SK-N-DZ (cell line): ENCODE measurements at regions not wholly inside any gene's neighbourhood (a gene's known extent, or its start where the extent isn't known, plus 50 kb on each side); places are given as distances from the start of the nearest gene placed in this dataset.
A peak's percentile ranks its signal among the peaks of the same experiment; 100 is the strongest.

Source experiments
- DNase-seq: peaks from one replicate; pipeline ENCODE4 v3.0.0-alpha.2; 2015; ENCODE audit warnings: low spot score

DNA sequence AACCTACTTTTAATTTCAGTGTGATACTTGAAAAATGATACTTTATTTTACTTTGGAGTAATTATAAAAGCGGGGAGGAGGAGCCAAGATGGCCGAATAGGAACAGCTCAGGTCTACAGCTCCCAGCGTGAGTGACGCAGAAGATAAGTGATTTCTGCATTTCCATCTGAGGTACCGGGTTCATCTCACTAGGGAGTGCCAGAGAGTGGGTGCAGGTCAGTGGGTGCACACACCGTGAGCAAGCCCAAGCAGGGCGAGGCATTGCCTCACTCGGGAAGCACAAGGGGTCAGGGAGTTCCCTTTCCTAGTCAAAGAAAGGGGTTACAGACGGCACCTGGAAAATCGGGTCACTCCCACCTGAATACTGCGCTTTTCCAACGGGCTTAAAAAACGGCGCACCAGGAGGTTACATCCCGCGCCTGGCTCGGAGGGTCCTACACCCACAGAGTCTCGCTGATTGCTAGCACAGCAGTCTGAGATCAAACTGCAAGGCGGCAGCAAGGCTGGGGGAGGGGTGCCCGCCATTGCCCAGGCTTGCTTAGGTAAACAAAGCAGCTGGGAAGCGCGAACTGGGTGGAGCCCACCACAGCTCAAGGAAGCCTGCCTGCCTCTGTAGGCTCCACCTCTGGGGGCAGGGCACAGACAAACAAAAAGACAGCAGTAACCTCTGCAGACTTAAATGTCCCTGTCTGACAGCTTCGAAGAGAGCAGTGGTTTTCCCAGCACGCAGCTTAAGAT, 640.3 kb downstream of the EPHA3 start:
- DNase-seq: peak; percentile 6

- no peak for DNase-seq
These were observed 655.0 kb downstream of the EPHA3 start for GRCh38 chr3:89762405-89762804.

DNA sequence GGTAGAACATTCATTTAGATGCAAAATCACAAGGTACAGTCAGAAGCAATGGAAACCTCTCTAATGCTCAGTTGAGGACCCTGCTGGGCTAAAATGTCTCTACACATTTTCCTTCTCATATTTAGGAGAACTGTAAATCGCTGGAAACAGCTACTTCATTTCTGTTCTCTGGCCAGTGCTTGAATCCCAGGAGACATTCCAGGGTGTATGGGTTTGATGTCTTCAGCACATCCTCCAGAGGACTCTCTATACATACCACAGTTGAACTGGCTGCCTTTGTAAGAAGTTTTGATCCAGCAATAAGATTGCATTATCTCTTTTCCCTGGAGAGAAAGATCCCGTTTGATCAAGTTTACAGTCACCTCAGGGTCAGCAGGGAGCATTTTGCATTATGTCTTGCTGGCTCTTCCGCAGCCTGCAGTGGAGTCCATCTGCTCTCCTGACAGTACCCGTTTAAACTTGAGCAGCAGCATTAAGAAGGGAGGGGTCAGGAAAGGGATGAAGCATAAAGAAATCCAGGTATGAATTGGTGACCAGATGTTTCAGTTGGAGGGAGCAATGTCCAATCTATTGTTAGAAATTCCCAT, 676.0 kb downstream of the EPHA3 start:
- no peak for DNase-seq

GRCh38 chr3:89787485-89787884, 680.1 kb downstream of the EPHA3 start:
- no peak for DNase-seq

DNA sequence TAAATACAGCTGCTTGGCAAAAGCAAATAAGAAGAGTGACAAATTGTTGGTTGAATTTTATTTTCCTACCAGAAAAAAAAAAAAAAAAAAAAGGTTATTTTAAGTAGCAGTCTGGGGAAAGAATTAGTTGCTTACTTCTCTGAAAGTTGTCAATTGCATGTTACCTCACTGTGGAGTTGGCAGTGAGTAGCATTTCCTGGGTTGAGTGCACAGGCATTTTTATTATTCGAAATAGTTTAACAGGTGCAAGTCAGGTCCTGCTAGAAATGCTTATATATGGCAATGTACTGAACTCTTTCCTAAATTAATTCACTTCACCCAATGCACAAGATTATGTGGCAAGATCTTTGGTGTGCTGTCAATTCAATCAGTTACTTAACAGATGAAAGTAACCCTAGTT, 680.6 kb downstream of the EPHA3 start:
- no peak for DNase-seq

DNA sequence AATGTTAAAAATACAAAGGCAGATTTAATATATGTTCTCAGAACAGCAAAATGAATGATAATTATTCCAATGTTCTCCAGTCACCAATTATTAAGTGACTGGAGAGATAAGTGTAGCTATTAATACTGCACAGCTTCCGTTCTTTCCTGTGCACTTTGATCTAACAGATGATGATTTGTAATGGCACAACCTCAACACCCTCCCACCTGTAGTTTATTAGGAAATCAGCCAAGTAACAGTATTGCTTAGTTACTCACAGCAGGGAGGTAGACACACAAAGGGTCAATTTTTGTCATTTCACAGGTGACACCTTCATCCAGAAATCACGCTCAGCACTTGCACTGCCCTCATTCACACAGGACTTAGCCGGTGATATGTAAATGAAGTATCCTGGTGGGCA, 688.1 kb downstream of the EPHA3 start:
- DNase-seq: no peak

DNA sequence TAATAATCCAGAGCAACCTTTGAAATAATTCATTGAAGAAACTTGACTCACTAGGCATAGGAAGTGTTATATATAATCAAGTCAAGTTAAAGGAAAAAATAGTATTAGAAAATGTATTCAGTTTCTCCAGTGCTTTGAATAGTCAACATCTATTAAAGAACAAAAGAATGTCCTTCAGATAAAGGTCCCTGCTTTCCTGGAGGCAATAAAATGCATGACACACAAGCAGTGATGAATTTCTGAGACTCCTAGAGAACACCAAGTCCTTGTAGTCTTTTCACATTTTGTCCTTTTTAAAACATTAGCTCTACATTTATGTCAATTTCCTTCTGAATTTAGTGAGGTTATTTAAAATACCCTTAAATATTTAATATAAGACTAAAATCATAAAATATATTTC, 695.5 kb downstream of the EPHA3 start:
- DNase-seq: no peak

- no peak for DNase-seq
These were observed 696.3 kb downstream of the EPHA3 start for GRCh38 chr3:89803711-89804110.

- no peak for DNase-seq
These were observed 698.7 kb downstream of the EPHA3 start for GRCh38 chr3:89806166-89806565.

DNA sequence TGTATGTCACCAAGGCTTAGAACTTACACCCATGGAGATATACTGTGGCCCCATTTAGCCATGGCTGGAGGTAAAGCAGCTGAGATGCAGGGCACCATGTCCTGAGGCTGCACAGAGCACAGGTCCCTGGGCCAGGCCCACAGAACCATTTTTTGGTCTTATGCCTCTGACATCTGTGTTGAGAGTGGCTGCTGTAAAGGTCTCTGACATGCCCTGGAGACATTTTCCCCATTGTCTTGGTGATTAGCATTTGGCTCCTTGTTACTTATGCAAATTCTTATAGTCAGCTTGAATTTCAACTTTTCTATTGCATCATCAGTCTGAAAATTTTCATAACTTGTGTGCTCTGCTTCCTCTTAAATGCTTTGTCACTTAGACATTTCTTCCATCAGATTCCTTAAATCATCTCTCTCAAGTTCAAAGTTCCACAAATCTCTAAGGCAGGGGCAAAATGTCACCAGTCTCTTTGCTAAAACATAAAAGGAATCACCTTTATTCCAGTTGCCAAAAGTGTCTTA, 701.3 kb downstream of the EPHA3 start:
- no peak for DNase-seq

GRCh38 chr3:89813500-89813899, 706.1 kb downstream of the EPHA3 start:
- DNase-seq: no peak

DNA sequence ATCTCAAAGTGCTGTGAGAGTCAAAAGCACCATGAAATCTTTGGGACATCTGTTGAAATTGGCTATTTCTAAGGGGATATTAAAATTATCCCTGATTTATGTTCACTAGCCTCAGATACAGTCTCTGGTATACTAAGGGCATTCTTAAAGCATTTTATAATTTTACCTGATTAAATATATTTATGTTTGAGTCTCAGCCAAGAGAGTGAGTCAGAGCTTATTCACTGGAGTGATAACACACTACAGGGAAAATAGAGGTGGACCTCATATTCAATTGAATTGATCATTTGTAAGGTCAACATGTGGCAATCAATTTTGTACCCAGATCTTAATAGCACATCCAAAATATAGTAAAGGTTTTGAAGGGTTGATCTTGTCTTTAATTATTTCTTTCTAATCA, 733.6 kb downstream of the EPHA3 start:
- DNase-seq: no peak

- DNase-seq: no peak
These were observed 737.6 kb downstream of the EPHA3 start for GRCh38 chr3:89845053-89845452.

GRCh38 chr3:89847955-89848354, 740.5 kb downstream of the EPHA3 start:
- no peak for DNase-seq

- peak; percentile 27 for DNase-seq
These were observed 744.7 kb downstream of the EPHA3 start for GRCh38 chr3:89851974-89852621.

GRCh38 chr3:89859757-89860156, 752.3 kb downstream of the EPHA3 start:
- no peak for DNase-seq

DNA sequence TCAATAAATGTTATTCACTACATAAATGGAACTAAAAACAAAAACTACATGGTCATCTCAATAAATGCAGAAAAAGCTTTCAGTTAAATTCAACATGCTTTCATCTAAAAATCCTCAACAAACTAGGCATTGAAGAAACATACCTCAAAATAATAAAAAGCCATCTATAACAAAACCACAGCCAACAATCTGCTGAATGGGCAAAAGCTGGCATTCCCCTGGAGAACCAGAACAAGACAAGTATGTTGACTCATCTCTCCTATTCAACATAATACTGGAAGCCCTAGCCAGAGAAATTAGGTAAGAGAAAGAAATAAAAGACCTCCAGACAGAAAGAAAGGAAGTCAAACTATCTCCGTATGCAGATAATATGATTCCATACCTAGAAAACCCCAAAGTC, 759.9 kb downstream of the EPHA3 start:
- no peak for DNase-seq

GRCh38 chr3:89876116-89876515, 768.7 kb downstream of the EPHA3 start:
- no peak for DNase-seq

DNA sequence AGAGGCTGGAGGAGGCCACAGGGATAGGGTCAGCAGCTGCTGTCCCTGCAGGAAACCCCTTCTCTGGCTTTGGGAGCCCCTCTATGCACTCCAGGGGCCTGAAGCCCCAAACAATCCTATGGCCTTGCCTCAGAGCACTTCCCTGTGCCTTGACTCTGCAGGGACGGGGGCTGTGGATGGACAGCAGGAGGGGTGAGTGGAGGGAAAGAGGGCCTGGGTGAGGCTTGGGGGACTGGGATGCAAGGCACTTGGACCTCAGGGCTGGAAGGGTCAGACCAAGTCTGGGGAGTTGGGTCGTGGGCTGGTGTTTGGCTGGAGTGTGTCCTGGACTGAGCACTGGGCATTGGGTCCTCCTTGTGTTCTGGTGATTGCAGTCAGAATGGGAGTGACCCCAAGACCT, 769.8 kb downstream of the EPHA3 start:
- DNase-seq: no peak

DNA sequence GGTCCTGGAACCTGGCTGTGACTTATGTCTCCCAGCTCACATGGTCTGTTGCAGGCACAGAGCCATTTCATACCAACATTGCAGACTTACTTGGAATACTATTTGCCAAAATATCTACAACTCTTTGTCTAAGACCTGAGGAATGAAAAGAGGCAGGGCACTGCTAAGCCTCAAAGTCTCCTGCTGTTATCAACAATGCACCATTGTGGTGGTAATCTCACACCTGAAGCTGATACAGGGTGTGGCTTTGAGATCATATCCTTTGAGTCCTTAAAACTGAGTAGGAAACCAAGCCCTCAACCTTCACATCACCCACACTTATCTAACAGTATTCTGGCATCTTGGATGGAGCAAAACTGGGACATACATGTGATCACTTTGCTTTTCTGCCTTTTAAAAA, 782.0 kb downstream of the EPHA3 start:
- DNase-seq: no peak

DNA sequence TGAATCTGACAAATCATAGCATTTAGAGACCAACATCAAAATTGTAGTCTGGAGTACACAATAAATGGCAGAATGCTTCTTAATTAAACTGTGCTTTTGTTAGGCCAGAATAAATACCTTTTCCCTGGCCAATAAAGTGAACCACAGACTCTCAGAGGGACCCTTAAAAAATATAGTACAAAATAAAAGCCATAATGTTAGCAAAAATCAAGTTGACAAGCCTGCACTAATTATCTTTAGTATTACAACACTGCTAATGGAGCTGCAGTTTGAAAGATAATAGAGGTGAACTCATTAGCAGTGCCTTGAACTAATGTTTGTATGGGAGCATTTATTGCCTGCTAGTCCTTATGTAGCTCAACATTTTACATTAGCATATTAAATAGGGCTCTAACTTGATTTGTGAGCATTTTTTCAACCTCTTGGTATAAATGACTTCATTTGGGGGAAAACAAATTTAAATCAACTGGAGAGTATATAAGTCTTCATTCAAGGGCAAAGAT, 801.3 kb downstream of the EPHA3 start:
- no peak for DNase-seq

- DNase-seq: no peak
These were observed 804.6 kb downstream of the EPHA3 start for GRCh38 chr3:89912031-89912430.
